H9 (cell line): ENCODE measurements at regions not wholly inside any gene's neighbourhood (a gene's known extent, or its start where the extent isn't known, plus 50 kb on each side); places are given as distances from the start of the nearest gene placed in this dataset.

ENCODE experiments used
- DNase-seq: peaks from one replicate; pipeline ENCODE4 v3.0.0-alpha.2; 2017
- H2AFZ ChIP-seq: one replicate; pipeline ENCODE4 v1.6.1; 2013; ENCODE audit warnings: mild to moderate bottlenecking, low read length, control low read depth, moderate library complexity
- H2AK5ac ChIP-seq: 2 replicates; pipeline ENCODE4 v1.6.1; 2013; ENCODE audit warnings: low read length, control low read depth, mixed read lengths; ENCODE audit not compliant: insufficient read length
- H2BK120ac ChIP-seq: one replicate; pipeline ENCODE4 v1.6.1; 2013; ENCODE audit warnings: low read depth, mild to moderate bottlenecking, low read length, control low read depth, inconsistent platforms; ENCODE audit not compliant: poor library complexity, severe bottlenecking
- H2BK12ac ChIP-seq: 2 replicates; pipeline ENCODE4 v1.6.1; 2013; ENCODE audit warnings: low read length, control low read depth, mixed read lengths, low read depth; ENCODE audit not compliant: insufficient read length
- H2BK15ac ChIP-seq: 2 replicates; pipeline ENCODE4 v1.6.1; 2013; ENCODE audit warnings: low read depth, low read length, control low read depth
- H2BK20ac ChIP-seq: one replicate; pipeline ENCODE4 v1.6.1; 2013; ENCODE audit warnings: low read depth, mild to moderate bottlenecking, low read length, control low read depth, inconsistent platforms; ENCODE audit not compliant: poor library complexity, severe bottlenecking
- H2BK5ac ChIP-seq: 2 replicates; pipeline ENCODE4 v1.6.1; 2013; ENCODE audit warnings: low read length, control low read depth, mixed read lengths; ENCODE audit not compliant: insufficient read length
- H3K14ac ChIP-seq: 2 replicates; pipeline ENCODE4 v1.6.1; 2013; ENCODE audit warnings: low read length, control low read depth; ENCODE audit not compliant: insufficient read depth
- H3K18ac ChIP-seq: 2 replicates; pipeline ENCODE4 v1.6.1; 2013; ENCODE audit warnings: low read depth, mild to moderate bottlenecking, mixed read lengths, low read length, control low read depth; ENCODE audit not compliant: insufficient read length
- H3K23ac ChIP-seq: 2 replicates; pipeline ENCODE4 v1.6.1; 2013; ENCODE audit warnings: low read length, control low read depth, mixed read lengths, low read depth; ENCODE audit not compliant: insufficient read length
- H3K23me2 ChIP-seq: 2 replicates; pipeline ENCODE4 v1.6.1; 2013; ENCODE audit warnings: low read depth, mild to moderate bottlenecking, mixed read lengths, low read length, control low read depth; ENCODE audit not compliant: insufficient read length, poor library complexity, severe bottlenecking
- H3K27ac ChIP-seq: 2 replicates; pipeline ENCODE4 v1.5.1; 2013; ENCODE audit warnings: low read length, control low read depth, mixed read lengths, low read depth; ENCODE audit not compliant: insufficient read length
- H3K27me3 ChIP-seq: 2 replicates; pipeline ENCODE4 v1.6.1; 2013; ENCODE audit warnings: low read length, control low read depth, inconsistent platforms; ENCODE audit not compliant: insufficient read depth
- H3K4ac ChIP-seq: 2 replicates; pipeline ENCODE4 v1.6.1; 2013; ENCODE audit warnings: low read depth, mild to moderate bottlenecking, control low read depth, inconsistent platforms, low read length, moderate library complexity
- H3K4me1 ChIP-seq: 2 replicates; pipeline ENCODE4 v1.6.1; 2013; ENCODE audit warnings: low read length, control low read depth, inconsistent platforms; ENCODE audit not compliant: insufficient read depth
- H3K4me2 ChIP-seq: 2 replicates; pipeline ENCODE4 v1.6.1; 2013; ENCODE audit warnings: low read length, control low read depth, mixed read lengths; ENCODE audit not compliant: insufficient read length, insufficient read depth
- H3K56ac ChIP-seq: 2 replicates; pipeline ENCODE4 v1.6.1; 2013; ENCODE audit warnings: low read depth, mild to moderate bottlenecking, mixed read lengths, low read length, control low read depth; ENCODE audit not compliant: insufficient read length
- H3K79me1 ChIP-seq: 2 replicates; pipeline ENCODE4 v1.6.1; 2013; ENCODE audit warnings: low read depth, mild to moderate bottlenecking, moderate library complexity, low read length, control low read depth, inconsistent platforms; ENCODE audit not compliant: insufficient read depth, poor library complexity, severe bottlenecking
- H3K79me2 ChIP-seq: 2 replicates; pipeline ENCODE4 v1.6.1; 2013; ENCODE audit warnings: low read length, control low read depth, inconsistent platforms; ENCODE audit not compliant: insufficient read depth
- H3K9ac ChIP-seq: 2 replicates; pipeline ENCODE4 v1.6.1; 2013; ENCODE audit warnings: low read length, control low read depth, mixed read lengths; ENCODE audit not compliant: insufficient read length; ENCODE audit errors: extremely low read depth
- H3K9me3 ChIP-seq: one replicate; pipeline ENCODE4 v1.6.1; 2013; ENCODE audit warnings: low read depth, low read length, inconsistent platforms; ENCODE audit not compliant: control insufficient read depth
- H3T11ph ChIP-seq: one replicate; pipeline ENCODE4 v1.6.1; 2013; ENCODE audit warnings: mild to moderate bottlenecking, low read length, control low read depth, inconsistent platforms
- H4K20me1 ChIP-seq: one replicate; pipeline ENCODE4 v1.6.1; 2013; ENCODE audit not compliant: control insufficient read depth, insufficient read length, insufficient read depth
- H4K5ac ChIP-seq: 2 replicates; pipeline ENCODE4 v1.6.1; 2013; ENCODE audit warnings: low read depth, mild to moderate bottlenecking, mixed read lengths, low read length, control low read depth; ENCODE audit not compliant: insufficient read length
- H4K8ac ChIP-seq: replicated peaks from 2 replicates; pipeline ENCODE4 v1.6.1; 2013; ENCODE audit warnings: low read length, control low read depth, mixed read lengths, low read depth; ENCODE audit not compliant: insufficient read length
- H4K91ac ChIP-seq: 2 replicates; pipeline ENCODE4 v1.6.1; 2013; ENCODE audit warnings: low read depth, mild to moderate bottlenecking, moderate library complexity, mixed read lengths, low read length, control low read depth; ENCODE audit not compliant: insufficient read length
- H3K27ac Mint-ChIP-seq, 3 experiments: 2 replicates in 2 of 3; 3 replicates in 1 of 3; pipeline ENCODE4 v1.8.0; 2020 to 2021; ENCODE audit warnings: mixed read lengths in 3 of 3, mild to moderate bottlenecking in 1 of 3, moderate library complexity in 1 of 3
- H3K27me3 Mint-ChIP-seq: 2 replicates; pipeline ENCODE4 v1.8.0; 2021; ENCODE audit warnings: low read depth, mild to moderate bottlenecking, moderate library complexity, mixed read lengths
- H3K36me3 Mint-ChIP-seq, 3 experiments: 2 replicates in 2 of 3; 3 replicates in 1 of 3; pipeline ENCODE4 v1.8.0; 2020 to 2021; ENCODE audit warnings: low read depth in 3 of 3, mixed read lengths in 3 of 3; ENCODE audit not compliant: insufficient read depth in 1 of 3
- H3K4me1 Mint-ChIP-seq, 2 experiments: 2 replicates each; pipeline ENCODE4 v1.8.0; 2020; ENCODE audit warnings: mixed read lengths in 2 of 2
- H3K4me3 Mint-ChIP-seq, 2 experiments: 2 replicates in 1 of 2; 3 replicates in 1 of 2; pipeline ENCODE4 v1.8.0; 2020 to 2021; ENCODE audit warnings: mild to moderate bottlenecking in 2 of 2, mixed read lengths in 2 of 2, moderate library complexity in 1 of 2
- H3K9me3 Mint-ChIP-seq, 2 experiments: 2 replicates in 1 of 2; 3 replicates in 1 of 2; pipeline ENCODE4 v1.8.0; 2020; ENCODE audit warnings: mild to moderate bottlenecking in 2 of 2, mixed read lengths in 2 of 2, moderate library complexity in 1 of 2
- CTCF ChIP-seq: fragments of 200-600 bp; sonication (generic); conservative IDR thresholded peaks from 3 replicates; pipeline ENCODE4 v1.8.0; 2021; ENCODE audit warnings: antibody characterized with exemption, mild to moderate bottlenecking
- WGBS: extraction: QIAGEN DNeasy Blood & Tissue Kit; methylation state at CpG from one replicate; pipeline ENCODE4 v1.1.7; 2013; ENCODE audit warnings: missing lambda C conversion rate, low lambda C conversion rate, mixed read lengths; ENCODE audit not compliant: insufficient read length; ENCODE audit errors: extremely low coverage; 5-methylcytosine and 5-hydroxymethylcytosine counted together

- Histone ChIP-seq H3K79me1 (no peaks in the 10 kb centered on the region), H3K23ac (no peak overlapping the region)
These were observed 221.9 kb upstream of the GBE1 start for GRCh38 chr3:81983382-81983781.

More at GRCh38 chr3:81983382-81983781, 221.9 kb upstream of the GBE1 start:
- Histone ChIP-seq H2BK5ac (no peak overlapping the region), H4K20me1 (peaks cover 3% of the 10 kb centered on the region), H3K4me2 (no peak overlapping the region), H3K18ac (no peak overlapping the region), H3K27me3 (no peaks in the 10 kb centered on the region), H3K56ac (no peak overlapping the region), H2AK5ac (no peak overlapping the region), H2BK15ac (no peak overlapping the region), H4K8ac (no peak overlapping the region), H4K5ac (no peak overlapping the region), H3K9ac (no peak overlapping the region), H3K23me2 (no peaks in the 10 kb centered on the region), H3K79me2 (no peaks in the 10 kb centered on the region), H3T11ph (no peak overlapping the region), H2AFZ (no peak overlapping the region), H3K27ac (no peak overlapping the region), H3K9me3 (no peaks in the 10 kb centered on the region), H3K4ac (no peak overlapping the region), H4K91ac (no peak overlapping the region), H2BK12ac (no peak overlapping the region), H2BK120ac (no peak overlapping the region), H3K4me1 (no peaks in the 10 kb centered on the region), H3K14ac (no peak overlapping the region), H2BK20ac (no peak overlapping the region)
- H3K9me3 Mint-ChIP-seq, result peaks cover 3 to 4% of the 10 kb centered on the region in 2 experiments; a peak in 3 of 5 replicates
- no peak overlapping the region for H3K27ac Mint-ChIP-seq
- no peak for TF ChIP-seq CTCF
- WGBS, result no CpG with 5 or more reads among the region's 1 CpG
- H3K4me3 Mint-ChIP-seq, result no peak overlapping the region
- H3K36me3 Mint-ChIP-seq, result peaks cover 0 to 13% (median 8%) of the 10 kb centered on the region in 3 experiments; a peak in 5 of 7 replicates
- peaks cover 6 to 11% of the 10 kb centered on the region in 2 experiments; a peak in 3 of 4 replicates for H3K4me1 Mint-ChIP-seq
- no peaks in the 10 kb centered on the region for H3K27me3 Mint-ChIP-seq
- DNase-seq, result no peak
